Activated CD8-positive, alpha-beta memory T cell treated with anti-CD3 and anti-CD28 coated beads for 24 hours (primary cell): ENCODE measurements at regions not wholly inside any gene's neighbourhood (a gene's known extent, or its start where the extent isn't known, plus 50 kb on each side); places are given as distances from the start of the nearest gene placed in this dataset.

Experiments
- DNase-seq: peaks from one replicate; pipeline ENCODE4 v3.0.0-alpha.2; 2020

GRCh38 chr3:72487078-72487765 lies 361.0 kb downstream of the SHQ1 start:
- peak; percentile 71 for DNase-seq

GRCh38 chr3:72485641-72486040 lies 362.6 kb downstream of the SHQ1 start:
- DNase-seq = no peak

GRCh38 chr3:72483554-72484104 lies 364.6 kb downstream of the SHQ1 start:
- DNase-seq = no peak

- peak; percentile 88 for DNase-seq
Measured at GRCh38 chr3:72482589-72483321, 365.5 kb downstream of the SHQ1 start.

GRCh38 chr3:72481542-72481941 lies 366.7 kb downstream of the SHQ1 start:
- no peak for DNase-seq

- no peak for DNase-seq
Measured at GRCh38 chr3:72480366-72480765, 367.9 kb downstream of the SHQ1 start.

- no peak for DNase-seq
Measured at GRCh38 chr3:72479651-72480215, 368.5 kb downstream of the SHQ1 start.

- no peak for DNase-seq
Measured at GRCh38 chr3:72476139-72476483, 372.1 kb downstream of the SHQ1 start.

GRCh38 chr3:72475258-72476138 lies 372.7 kb downstream of the SHQ1 start:
- DNase-seq = no peak

- no peak for DNase-seq
Measured at GRCh38 chr3:72474775-72475174, 373.5 kb downstream of the SHQ1 start.

GRCh38 chr3:72473156-72473555 lies 375.1 kb downstream of the SHQ1 start:
- no peak for DNase-seq

GRCh38 chr3:72470904-72471417 lies 377.3 kb downstream of the SHQ1 start:
- DNase-seq = no peak

GRCh38 chr3:72465853-72466252 lies 382.4 kb downstream of the SHQ1 start:
- no peak for DNase-seq

- DNase-seq = no peak
Measured at GRCh38 chr3:72463083-72463482, 385.2 kb downstream of the SHQ1 start.

GRCh38 chr3:72462595-72463011 lies 385.6 kb downstream of the SHQ1 start:
- DNase-seq = no peak

- no peak for DNase-seq
Measured at GRCh38 chr3:72461787-72462186, 386.5 kb downstream of the SHQ1 start.

GRCh38 chr3:72460205-72461174 lies 387.8 kb downstream of the SHQ1 start:
- no peak for DNase-seq

- no peak for DNase-seq
Measured at GRCh38 chr3:72459588-72459987, 388.7 kb downstream of the SHQ1 start.

GRCh38 chr3:72458375-72458774 lies 389.9 kb downstream of the SHQ1 start:
- no peak for DNase-seq

GRCh38 chr3:72454441-72454840 lies 393.8 kb downstream of the SHQ1 start:
- DNase-seq = no peak

- no peak for DNase-seq
Measured at GRCh38 chr3:72453706-72454105, 394.5 kb downstream of the SHQ1 start.

GRCh38 chr3:72452745-72453144 lies 395.5 kb downstream of the SHQ1 start:
- no peak for DNase-seq
